Thoracic aorta (tissue), 2 donors: ENCODE measurements at regions not wholly inside any gene's neighbourhood (a gene's known extent, or its start where the extent isn't known, plus 50 kb on each side); places are given as distances from the start of the nearest gene placed in this dataset.

Experiments
- ATAC-seq: fragments of 150-250 bp; one replicate; pipeline ENCODE4 v1.8.0; 2017; ENCODE audit warnings: low read depth; ENCODE audit not compliant: insufficient number of reproducible peaks, low FRiP score
- DNase-seq: peaks from one replicate; pipeline ENCODE4 v3.0.0-alpha.2; 2020; ENCODE audit warnings: low spot score
- H3K27ac ChIP-seq, 2 donors: fragments of 200-600 bp; sonication (generic); 1 replicate in 1 of 2; 2 replicates in 1 of 2; pipeline ENCODE4 v1.5.1; 2016; ENCODE audit warnings: mild to moderate bottlenecking in 2 of 2, moderate library complexity in 2 of 2
- H3K27me3 ChIP-seq: fragments of 200-600 bp; sonication (generic); replicated peaks from 2 replicates; pipeline ENCODE4 v1.6.0; 2016; ENCODE audit warnings: mild to moderate bottlenecking; ENCODE audit not compliant: insufficient read depth
- H3K36me3 ChIP-seq: fragments of 200-600 bp; sonication (generic); one replicate; pipeline ENCODE4 v1.5.1; 2016
- H3K4me1 ChIP-seq, 2 donors: fragments of 200-600 bp; sonication (generic); 1 replicate in 1 of 2; 2 replicates in 1 of 2; pipeline versions ENCODE4 v1.5.1 to v1.6.0; 2016; ENCODE audit warnings: low read depth in 2 of 2, mild to moderate bottlenecking in 1 of 2; ENCODE audit not compliant: control insufficient read depth in 1 of 2
- H3K4me3 ChIP-seq: fragments of 200-600 bp; sonication (generic); 2 replicates; pipeline ENCODE4 v1.5.1; 2016; ENCODE audit warnings: mild to moderate bottlenecking
- H3K9me3 ChIP-seq: fragments of 200-600 bp; sonication (generic); 2 replicates; pipeline ENCODE4 v1.5.1; 2016
- TF ChIP-seq, protein P1 (sequence below): fragments of 200-600 bp; sonication (generic); IDR thresholded peaks from one replicate; pipeline ENCODE4 v1.5.1; 2019; ENCODE audit warnings: antibody characterized with exemption

GRCh38 chr18:68455229-68455603 lies 259.7 kb downstream of the TMX3 start:
- Histone ChIP-seq H3K4me3 (no peak overlapping the region), H3K27me3 (no peaks in the 10 kb centered on the region), H3K27ac (no peak overlapping the region), H3K4me1 (peaks cover 0 to 5% of the 10 kb centered on the region in 2 donors), H3K36me3 (no peaks in the 10 kb centered on the region), H3K9me3 (no peaks in the 10 kb centered on the region)
- TF ChIP-seq, protein P1, sequence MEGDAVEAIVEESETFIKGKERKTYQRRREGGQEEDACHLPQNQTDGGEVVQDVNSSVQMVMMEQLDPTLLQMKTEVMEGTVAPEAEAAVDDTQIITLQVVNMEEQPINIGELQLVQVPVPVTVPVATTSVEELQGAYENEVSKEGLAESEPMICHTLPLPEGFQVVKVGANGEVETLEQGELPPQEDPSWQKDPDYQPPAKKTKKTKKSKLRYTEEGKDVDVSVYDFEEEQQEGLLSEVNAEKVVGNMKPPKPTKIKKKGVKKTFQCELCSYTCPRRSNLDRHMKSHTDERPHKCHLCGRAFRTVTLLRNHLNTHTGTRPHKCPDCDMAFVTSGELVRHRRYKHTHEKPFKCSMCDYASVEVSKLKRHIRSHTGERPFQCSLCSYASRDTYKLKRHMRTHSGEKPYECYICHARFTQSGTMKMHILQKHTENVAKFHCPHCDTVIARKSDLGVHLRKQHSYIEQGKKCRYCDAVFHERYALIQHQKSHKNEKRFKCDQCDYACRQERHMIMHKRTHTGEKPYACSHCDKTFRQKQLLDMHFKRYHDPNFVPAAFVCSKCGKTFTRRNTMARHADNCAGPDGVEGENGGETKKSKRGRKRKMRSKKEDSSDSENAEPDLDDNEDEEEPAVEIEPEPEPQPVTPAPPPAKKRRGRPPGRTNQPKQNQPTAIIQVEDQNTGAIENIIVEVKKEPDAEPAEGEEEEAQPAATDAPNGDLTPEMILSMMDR: no peak
- no peak for ATAC-seq
- no peak for DNase-seq

GRCh38 chr18:68454511-68455228 lies 260.2 kb downstream of the TMX3 start:
- TF ChIP-seq, protein P1: no peak
- Histone ChIP-seq H3K4me1 (peaks cover 0 to 5% of the 10 kb centered on the region in 2 donors), H3K27me3 (no peaks in the 10 kb centered on the region), H3K4me3 (no peak overlapping the region), H3K27ac (no peak overlapping the region), H3K9me3 (no peaks in the 10 kb centered on the region), H3K36me3 (no peaks in the 10 kb centered on the region)
- ATAC-seq (no peak), DNase-seq (no peak)

DNA sequence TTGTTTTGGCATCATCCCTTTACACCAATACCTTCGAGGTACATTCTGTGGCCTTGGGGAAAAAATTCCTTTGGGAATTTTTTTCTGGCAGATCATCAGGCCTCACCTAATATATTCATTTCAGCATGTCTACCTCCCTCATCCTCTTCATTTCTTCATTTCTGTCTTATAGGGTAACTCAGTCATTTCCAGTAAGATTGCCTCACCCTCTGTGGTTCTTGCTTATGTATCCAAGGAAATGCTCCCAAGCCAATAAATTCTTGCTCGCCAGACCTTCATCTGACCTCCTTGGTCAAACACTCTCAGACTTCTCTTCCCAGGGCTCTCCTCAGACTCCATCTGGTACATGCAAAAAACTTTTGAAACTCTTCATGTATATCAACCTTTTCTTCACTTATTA lies 265.6 kb downstream of the TMX3 start:
- no peak for ATAC-seq
- H3K27ac ChIP-seq: no peak overlapping the region
- no peak overlapping the region for H3K4me3 ChIP-seq

DNA sequence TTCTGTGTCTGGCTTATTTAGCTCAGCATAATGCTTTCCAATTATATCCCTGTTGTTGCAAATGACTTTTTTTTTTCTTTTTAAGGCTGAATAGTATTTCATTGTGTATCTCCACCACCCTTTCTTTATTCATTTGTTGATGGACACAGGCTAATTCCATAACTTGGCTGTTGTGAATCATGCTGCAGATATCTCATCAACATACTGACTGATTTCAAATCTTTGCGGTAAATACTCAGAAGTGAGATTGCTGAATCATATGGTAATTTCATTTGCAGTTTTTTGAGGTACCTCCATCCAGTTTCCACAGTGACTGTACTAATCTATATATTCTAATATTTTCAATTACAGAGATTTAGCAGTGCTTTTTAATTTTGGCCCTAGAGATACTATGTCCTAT lies 266.2 kb downstream of the TMX3 start:
- Histone ChIP-seq H3K27ac (no peak overlapping the region), H3K4me3 (no peak overlapping the region), H3K27me3 (no peaks in the 10 kb centered on the region), H3K9me3 (no peaks in the 10 kb centered on the region), H3K4me1 (no peaks in the 10 kb centered on the region), H3K36me3 (no peaks in the 10 kb centered on the region)
- TF ChIP-seq, protein P1: no peak
- ATAC-seq (no peak), DNase-seq (no peak)

More for the DNA sequence above, 265.6 kb downstream of the TMX3 start:
- Histone ChIP-seq H3K36me3 (no peaks in the 10 kb centered on the region), H3K4me1 (no peaks in the 10 kb centered on the region), H3K27me3 (no peaks in the 10 kb centered on the region), H3K9me3 (no peaks in the 10 kb centered on the region)
- DNase-seq: no peak
- TF ChIP-seq, protein P1: no peak

DNA sequence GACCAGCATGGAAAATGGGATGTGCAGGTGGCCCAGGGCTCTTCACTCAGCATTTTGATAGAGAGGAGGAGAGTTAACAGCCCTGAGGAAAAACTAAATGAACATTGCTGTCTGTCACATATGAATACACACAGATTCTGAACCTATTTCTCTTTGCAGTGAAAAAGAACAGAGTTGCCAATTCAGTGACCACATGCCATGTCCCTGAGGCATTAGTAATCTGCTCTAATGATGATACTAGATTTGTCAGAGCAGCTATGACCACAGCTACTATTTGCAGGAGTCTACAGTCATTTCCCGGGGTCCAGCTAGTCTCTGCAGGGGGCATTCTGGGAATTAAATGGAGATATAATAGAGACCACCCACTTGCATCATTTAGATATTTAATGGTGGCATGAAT lies 267.6 kb downstream of the TMX3 start:
- Histone ChIP-seq H3K36me3 (no peaks in the 10 kb centered on the region), H3K9me3 (no peaks in the 10 kb centered on the region), H3K27me3 (no peaks in the 10 kb centered on the region), H3K27ac (no peak overlapping the region), H3K4me3 (no peak overlapping the region), H3K4me1 (no peaks in the 10 kb centered on the region)
- TF ChIP-seq, protein P1: no peak
- ATAC-seq (no peak), DNase-seq (no peak)
